Kidney (tissue), 13 donors: ENCODE measurements at regions not wholly inside any gene's neighbourhood (a gene's known extent, or its start where the extent isn't known, plus 50 kb on each side); places are given as distances from the start of the nearest gene placed in this dataset.

Experiments used
- DNase-seq, 5 donors: peaks; one replicate each; pipeline ENCODE4 v3.0.0-alpha.2; 2013 to 2020
- FAIRE-seq: peaks from 2 replicates; lab custom pipeline; 2012; peaks lifted over from hg19 to GRCh38; lab: Jason Lieb, UNC
- H3K27ac ChIP-seq, 2 donors: one replicate each; pipeline ENCODE4 v1.7.0; 2013; ENCODE audit warnings: low read depth in 2 of 2, low read length in 2 of 2, inconsistent platforms in 1 of 2
- H3K27me3 ChIP-seq: one replicate; pipeline ENCODE4 v1.7.1; 2013; ENCODE audit warnings: low read length, inconsistent platforms; ENCODE audit not compliant: control insufficient read depth, insufficient read depth
- H3K36me3 ChIP-seq, 3 donors: one replicate each; pipeline versions ENCODE4 v1.7.0 to v1.7.1; 2013; ENCODE audit warnings: low read length in 3 of 3, control low read depth in 1 of 3, inconsistent platforms in 1 of 3; ENCODE audit not compliant: insufficient read depth in 3 of 3, control insufficient read depth in 2 of 3
- H3K4me1 ChIP-seq, 3 donors: one replicate each; pipeline versions ENCODE4 v1.7.0 to v1.7.1; 2013; ENCODE audit warnings: low read length in 3 of 3, inconsistent platforms in 1 of 3, low read depth in 1 of 3; ENCODE audit not compliant: control insufficient read depth in 2 of 3, insufficient read depth in 2 of 3
- H3K4me3 ChIP-seq, 3 donors: one replicate each; pipeline versions ENCODE4 v1.7.0 to v1.8.1; 2013; ENCODE audit warnings: low read length in 3 of 3, control low read depth in 1 of 3, inconsistent platforms in 1 of 3
- H3K9ac ChIP-seq, 3 donors: one replicate each; pipeline versions ENCODE4 v1.7.0 to v1.7.1; 2013; ENCODE audit warnings: low read length in 3 of 3, control low read depth in 1 of 3, inconsistent platforms in 1 of 3
- H3K9me3 ChIP-seq, 3 donors: one replicate each; pipeline versions ENCODE4 v1.7.0 to v1.7.1; 2013; ENCODE audit warnings: low read length in 3 of 3, control low read depth in 1 of 3, inconsistent platforms in 1 of 3; ENCODE audit not compliant: control insufficient read depth in 2 of 3, insufficient read depth in 1 of 3
- CTCF ChIP-seq: IDR thresholded peaks from 3 replicates; pipeline ENCODE4 v1.5.1; 2012; ENCODE audit warnings: mild to moderate bottlenecking, moderate library complexity, borderline replicate concordance; ENCODE audit not compliant: insufficient read depth; ENCODE audit errors: extremely low read depth
- intact Hi-C: fragments of 100-400 bp; cut with DNase I; formaldehyde crosslinking; loops from one replicate; pipeline ENCODE4 v1.11.1; 2022
- donor health status: control.
- donor health status: control.
- donor health status: control.
- donor health status: control.
- donor health status: control.
- donor health status: DM: yes; HTN: yes; CAD: no.
- donor health status: Normal renal cell carcinoma (clear cell type).

- H3K9ac ChIP-seq: no peak overlapping the region
- peak in 3 of 5 donors; percentile 16 to 46 (median 26) for DNase-seq
- FAIRE-seq: no peak
- no peaks in the 10 kb centered on the region for H3K9me3 ChIP-seq
- intact Hi-C loops: no loop called here
- H3K27ac ChIP-seq: no peak overlapping the region
- H3K36me3 ChIP-seq: no peaks in the 10 kb centered on the region
- no peak overlapping the region for H3K4me3 ChIP-seq
- H3K4me1 ChIP-seq: no peaks in the 10 kb centered on the region
- no peaks in the 10 kb centered on the region for H3K27me3 ChIP-seq
- TF ChIP-seq CTCF: no peak
Observed at GRCh38 chr2:2840681-2841300, 509.7 kb upstream of the MYT1L start.

- no peak for TF ChIP-seq CTCF
- Histone ChIP-seq H3K4me1 (no peaks in the 10 kb centered on the region), H3K9ac (no peak overlapping the region), H3K9me3 (no peaks in the 10 kb centered on the region), H3K27me3 (no peaks in the 10 kb centered on the region), H3K27ac (no peak overlapping the region), H3K36me3 (no peaks in the 10 kb centered on the region), H3K4me3 (no peak overlapping the region)
- FAIRE-seq (no peak), DNase-seq (peak in 1 of 5 donors; percentile 25)
- intact Hi-C loops: no loop called here
Observed at GRCh38 chr2:2839782-2840531, 508.9 kb upstream of the MYT1L start.

GRCh38 chr2:2839393-2839781 lies 508.3 kb upstream of the MYT1L start:
- H3K36me3 ChIP-seq: no peaks in the 10 kb centered on the region
- TF ChIP-seq CTCF: no peak
- no peaks in the 10 kb centered on the region for H3K27me3 ChIP-seq
- DNase-seq (peak in 1 of 5 donors; percentile 24), FAIRE-seq (no peak)
- intact Hi-C loops: no loop called here
- no peak overlapping the region for H3K27ac ChIP-seq
- no peak overlapping the region for H3K4me3 ChIP-seq
- no peaks in the 10 kb centered on the region for H3K9me3 ChIP-seq
- H3K9ac ChIP-seq: no peak overlapping the region
- no peaks in the 10 kb centered on the region for H3K4me1 ChIP-seq

GRCh38 chr2:2838548-2838845 lies 507.4 kb upstream of the MYT1L start:
- intact Hi-C loops: no loop called here

More at GRCh38 chr2:2838548-2838845, 507.4 kb upstream of the MYT1L start:
- TF ChIP-seq CTCF: no peak
- no peak for FAIRE-seq
- Histone ChIP-seq H3K4me3 (no peak overlapping the region), H3K4me1 (no peaks in the 10 kb centered on the region), H3K27me3 (no peaks in the 10 kb centered on the region), H3K9me3 (no peaks in the 10 kb centered on the region), H3K36me3 (no peaks in the 10 kb centered on the region), H3K9ac (no peak overlapping the region), H3K27ac (no peak overlapping the region)
- no peak for DNase-seq
